Glutamatergic neuron (in vitro differentiated cells): ENCODE measurements at regions not wholly inside any gene's neighbourhood (a gene's known extent, or its start where the extent isn't known, plus 50 kb on each side); places are given as distances from the start of the nearest gene placed in this dataset.

Experiments
- DNase-seq: peaks from one replicate; pipeline ENCODE4 v3.0.0; 2022
- H3K27ac Mint-ChIP-seq: one replicate; pipeline ENCODE4 v1.8.0; 2020; ENCODE audit warnings: mild to moderate bottlenecking, mixed read lengths, inconsistent platforms; ENCODE audit not compliant: unreplicated experiment
- H3K27me3 Mint-ChIP-seq: one replicate; pipeline ENCODE4 v1.8.0; 2020; ENCODE audit warnings: mild to moderate bottlenecking, moderate library complexity, mixed read lengths, inconsistent platforms; ENCODE audit not compliant: unreplicated experiment
- H3K36me3 Mint-ChIP-seq: one replicate; pipeline ENCODE4 v1.8.0; 2020; ENCODE audit warnings: mild to moderate bottlenecking, mixed read lengths, inconsistent platforms; ENCODE audit not compliant: unreplicated experiment
- H3K4me1 Mint-ChIP-seq: one replicate; pipeline ENCODE4 v1.8.0; 2020; ENCODE audit warnings: mild to moderate bottlenecking, low read depth, mixed read lengths, inconsistent platforms; ENCODE audit not compliant: unreplicated experiment
- H3K4me3 Mint-ChIP-seq: one replicate; pipeline ENCODE4 v1.8.0; 2020; ENCODE audit warnings: mild to moderate bottlenecking, mixed read lengths, inconsistent platforms; ENCODE audit not compliant: unreplicated experiment
- H3K9me3 Mint-ChIP-seq: one replicate; pipeline ENCODE4 v1.8.0; 2020; ENCODE audit warnings: mild to moderate bottlenecking, moderate library complexity, mixed read lengths, inconsistent platforms; ENCODE audit not compliant: unreplicated experiment
- CTCF ChIP-seq: fragments of 200-600 bp; sonication (generic); IDR thresholded peaks from one replicate; pipeline ENCODE4 v1.5.0; 2021; ENCODE audit not compliant: partially characterized antibody, unreplicated experiment

- no peak for DNase-seq
- H3K9me3 Mint-ChIP-seq, result no peaks in the 10 kb centered on the region
- TF ChIP-seq CTCF, result no peak
- no peak overlapping the region for H3K27ac Mint-ChIP-seq
- H3K4me1 Mint-ChIP-seq, result no peaks in the 10 kb centered on the region
- H3K36me3 Mint-ChIP-seq, result no peaks in the 10 kb centered on the region
- peaks cover 4% of the 10 kb centered on the region for H3K27me3 Mint-ChIP-seq
- H3K4me3 Mint-ChIP-seq, result no peak overlapping the region
Measured at GRCh38 chr10:33901166-33901565, 566.7 kb upstream of the NRP1 start.

- no peak overlapping the region for H3K4me3 Mint-ChIP-seq
- no peaks in the 10 kb centered on the region for H3K4me1 Mint-ChIP-seq
- no peaks in the 10 kb centered on the region for H3K36me3 Mint-ChIP-seq
- DNase-seq, result no peak
- H3K9me3 Mint-ChIP-seq, result no peaks in the 10 kb centered on the region
- peaks cover 4% of the 10 kb centered on the region for H3K27me3 Mint-ChIP-seq
- no peak for TF ChIP-seq CTCF
- no peak overlapping the region for H3K27ac Mint-ChIP-seq
Measured at GRCh38 chr10:33900596-33900995, 566.1 kb upstream of the NRP1 start.

GRCh38 chr10:33899578-33900531, 565.4 kb upstream of the NRP1 start:
- Mint-ChIP-seq H3K36me3 (no peaks in the 10 kb centered on the region), H3K4me3 (no peak overlapping the region), H3K4me1 (no peaks in the 10 kb centered on the region), H3K27me3 (peaks cover 4% of the 10 kb centered on the region), H3K27ac (no peak overlapping the region), H3K9me3 (no peaks in the 10 kb centered on the region)
- DNase-seq, result no peak
- no peak for TF ChIP-seq CTCF

GRCh38 chr10:33897291-33897752, 562.9 kb upstream of the NRP1 start:
- Mint-ChIP-seq H3K4me1 (no peaks in the 10 kb centered on the region), H3K27ac (no peak overlapping the region), H3K36me3 (peaks cover 7% of the 10 kb centered on the region), H3K27me3 (peaks cover 4% of the 10 kb centered on the region), H3K9me3 (peaks cover 2% of the 10 kb centered on the region), H3K4me3 (no peak overlapping the region)
- DNase-seq, result no peak
- TF ChIP-seq CTCF, result no peak

GRCh38 chr10:33893506-33893905, 559.0 kb upstream of the NRP1 start:
- H3K4me3 Mint-ChIP-seq, result no peak overlapping the region
- H3K27me3 Mint-ChIP-seq, result peaks cover 2% of the 10 kb centered on the region
- H3K4me1 Mint-ChIP-seq, result no peaks in the 10 kb centered on the region
- no peak for DNase-seq
- H3K27ac Mint-ChIP-seq, result no peak overlapping the region
- H3K9me3 Mint-ChIP-seq, result peaks cover 4% of the 10 kb centered on the region
- no peak for TF ChIP-seq CTCF
- peaks cover 7% of the 10 kb centered on the region for H3K36me3 Mint-ChIP-seq
